ENCODE measurements at regions not wholly inside any gene's neighbourhood (a gene's known extent, or its start where the extent isn't known, plus 50 kb on each side); places are given as distances from the start of the nearest gene placed in this dataset.

DNA sequence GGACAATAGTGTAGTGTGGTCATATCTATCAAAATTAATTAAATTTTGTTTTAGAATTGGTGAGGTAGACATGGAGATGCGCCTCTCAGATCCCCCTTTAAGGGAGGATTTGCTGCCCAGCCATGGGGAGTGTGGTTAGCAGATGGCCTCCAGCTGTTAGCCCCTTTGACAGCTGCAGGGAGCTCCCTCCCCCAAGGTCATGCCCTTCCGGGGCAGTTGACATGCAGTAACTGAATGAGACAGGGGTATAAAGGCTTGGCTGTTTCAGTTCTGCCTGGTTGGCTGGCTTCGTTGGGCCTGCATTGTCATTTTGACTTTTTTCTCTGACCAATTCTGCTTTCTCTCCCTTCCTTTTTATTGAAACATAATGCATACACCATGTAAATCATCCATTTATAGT lies 291.5 kb upstream of the SRRM4 start:
- Histone ChIP-seq H3K36me3 (ENCODE audit: control insufficient read depth, insufficient read depth, low read length) (no peaks in the 10 kb centered on the region), H3K4me1 (ENCODE audit: control insufficient read depth, extremely low read depth, insufficient read depth, low read length) (no peaks in the 10 kb centered on the region), H3K4me2 (ENCODE audit: extremely low read depth, insufficient read depth, low read length) (no peak overlapping the region), H3K27me3 (ENCODE audit: control insufficient read depth, insufficient read depth, low read length) (no peaks in the 10 kb centered on the region), H3K9ac (ENCODE audit: insufficient read depth, low read length) (no peak overlapping the region), H2AFZ (ENCODE audit: low read length) (no peak overlapping the region), H4K20me1 (ENCODE audit: control insufficient read depth, extremely low read depth, insufficient read depth, low read length) (no peaks in the 10 kb centered on the region), H3K4me3 (replicated peaks in 1 of 4; ENCODE audit: control extremely low read depth in 1 of 4, insufficient read depth in 1 of 4, low read depth in 3 of 4, low read length in 4 of 4) (no peak overlapping the region), H3K27ac (ENCODE audit: insufficient read depth, low read length) (no peak overlapping the region), H3K9me3 (ENCODE audit: control insufficient read depth, insufficient read depth, low read depth, low read length) (no peaks in the 10 kb centered on the region), H3K79me2 (ENCODE audit: control insufficient read depth, insufficient read depth, low read length) (no peaks in the 10 kb centered on the region)
- TF ChIP-seq EZH2 (IDR thresholded peaks at IDR 0.05; ENCODE audit: low read length, missing control alignments) (no peak), CTCF (conservative IDR thresholded peaks at IDR 0.05 in 1 of 2, IDR thresholded peaks at IDR 0.05 in 1 of 2; ENCODE audit: low read depth in 1 of 2, low read length in 2 of 2) (no peak)
- DNase-seq (ENCODE audit: low read depth in 2 of 2) = no peak

GRCh38 chr12:118690506-118690905 lies 290.8 kb upstream of the SRRM4 start:
- H3K9ac ChIP-seq (ENCODE audit: insufficient read depth, low read length) = no peak overlapping the region
- DNase-seq (ENCODE audit: low read depth in 2 of 2) = no peak
- H3K4me3 ChIP-seq (replicated peaks in 1 of 4; ENCODE audit: control extremely low read depth in 1 of 4, insufficient read depth in 1 of 4, low read depth in 3 of 4, low read length in 4 of 4) = no peak overlapping the region
- no peaks in the 10 kb centered on the region for H3K36me3 ChIP-seq (ENCODE audit: control insufficient read depth, insufficient read depth, low read length)
- no peaks in the 10 kb centered on the region for H4K20me1 ChIP-seq (ENCODE audit: control insufficient read depth, extremely low read depth, insufficient read depth, low read length)
- H3K9me3 ChIP-seq (ENCODE audit: control insufficient read depth, insufficient read depth, low read depth, low read length) = no peaks in the 10 kb centered on the region
- H3K27ac ChIP-seq (ENCODE audit: insufficient read depth, low read length) = no peak overlapping the region
- no peaks in the 10 kb centered on the region for H3K4me1 ChIP-seq (ENCODE audit: control insufficient read depth, extremely low read depth, insufficient read depth, low read length)
- no peaks in the 10 kb centered on the region for H3K27me3 ChIP-seq (ENCODE audit: control insufficient read depth, insufficient read depth, low read length)
- H3K4me2 ChIP-seq (ENCODE audit: extremely low read depth, insufficient read depth, low read length) = no peak overlapping the region
- H3K79me2 ChIP-seq (ENCODE audit: control insufficient read depth, insufficient read depth, low read length) = no peaks in the 10 kb centered on the region
- no peak overlapping the region for H2AFZ ChIP-seq (ENCODE audit: low read length)
- no peak for TF ChIP-seq CTCF (conservative IDR thresholded peaks at IDR 0.05 in 1 of 2, IDR thresholded peaks at IDR 0.05 in 1 of 2; ENCODE audit: low read depth in 1 of 2, low read length in 2 of 2)
- TF ChIP-seq EZH2 (IDR thresholded peaks at IDR 0.05; ENCODE audit: low read length, missing control alignments) = no peak

DNA sequence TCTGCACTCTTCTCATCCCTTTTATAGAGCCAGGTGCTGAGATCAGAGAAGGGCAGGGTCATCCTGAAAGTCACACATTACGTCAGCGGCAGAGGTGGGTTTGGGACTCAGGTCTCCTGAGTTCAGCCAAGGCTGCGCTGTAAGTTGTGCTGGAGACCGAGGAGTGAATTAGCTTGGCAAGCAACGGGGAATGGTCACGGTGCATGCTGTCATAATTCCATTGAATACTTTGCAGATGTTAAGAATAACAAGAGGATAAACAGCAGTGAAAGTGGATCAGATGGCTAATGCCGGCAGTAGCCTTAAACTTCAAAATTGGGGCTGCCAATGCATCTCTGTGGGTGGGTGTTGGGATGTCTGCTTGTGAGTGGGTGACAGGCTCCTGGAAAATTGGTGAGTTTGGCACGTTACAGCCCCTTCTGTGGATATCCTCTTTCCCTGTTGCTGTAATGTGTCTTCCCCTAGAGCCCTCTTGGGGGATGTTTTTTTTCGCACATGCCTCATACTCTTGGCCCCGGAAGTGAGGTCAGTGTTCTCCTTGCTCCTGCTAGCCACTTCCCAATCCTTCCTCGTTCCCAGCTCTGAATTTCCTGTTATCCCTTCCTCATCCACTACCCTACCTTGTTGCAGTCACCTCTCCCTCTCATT lies 287.1 kb upstream of the SRRM4 start:
- H3K36me3 ChIP-seq (ENCODE audit: control insufficient read depth, insufficient read depth, low read length) = no peaks in the 10 kb centered on the region
- TF ChIP-seq EZH2 (IDR thresholded peaks at IDR 0.05; ENCODE audit: low read length, missing control alignments) = no peak
- no peak for TF ChIP-seq CTCF (conservative IDR thresholded peaks at IDR 0.05 in 1 of 2, IDR thresholded peaks at IDR 0.05 in 1 of 2; ENCODE audit: low read depth in 1 of 2, low read length in 2 of 2)

More for the DNA sequence above, 287.1 kb upstream of the SRRM4 start:
- H3K4me2 ChIP-seq (ENCODE audit: extremely low read depth, insufficient read depth, low read length) = no peak overlapping the region
- no peak for DNase-seq (ENCODE audit: low read depth in 2 of 2)
- H3K27ac ChIP-seq (ENCODE audit: insufficient read depth, low read length) = no peak overlapping the region
- H3K4me1 ChIP-seq (ENCODE audit: control insufficient read depth, extremely low read depth, insufficient read depth, low read length) = no peaks in the 10 kb centered on the region
- H3K4me3 ChIP-seq (replicated peaks in 1 of 4; ENCODE audit: control extremely low read depth in 1 of 4, insufficient read depth in 1 of 4, low read depth in 3 of 4, low read length in 4 of 4) = no peak overlapping the region
- H2AFZ ChIP-seq (ENCODE audit: low read length) = no peak overlapping the region
- H3K79me2 ChIP-seq (ENCODE audit: control insufficient read depth, insufficient read depth, low read length) = no peaks in the 10 kb centered on the region
- H4K20me1 ChIP-seq (ENCODE audit: control insufficient read depth, extremely low read depth, insufficient read depth, low read length) = no peaks in the 10 kb centered on the region
- no peaks in the 10 kb centered on the region for H3K27me3 ChIP-seq (ENCODE audit: control insufficient read depth, insufficient read depth, low read length)
- no peak overlapping the region for H3K9ac ChIP-seq (ENCODE audit: insufficient read depth, low read length)
- no peaks in the 10 kb centered on the region for H3K9me3 ChIP-seq (ENCODE audit: control insufficient read depth, insufficient read depth, low read depth, low read length)
